GM12891 (cell line): ENCODE measurements at regions not wholly inside any gene's neighbourhood (a gene's known extent, or its start where the extent isn't known, plus 50 kb on each side); places are given as distances from the start of the nearest gene placed in this dataset.

ENCODE experiments used
- DNase-seq: peaks from one replicate; pipeline ENCODE4 v3.0.0; 2011; ENCODE audit warnings: low spot score; ENCODE audit not compliant: insufficient read length
- FAIRE-seq: peaks from 2 replicates; lab custom pipeline; 2011; peaks lifted over from hg19 to GRCh38; lab: Jason Lieb, UNC
- PAX5 ChIP-seq: IDR thresholded peaks from 2 replicates; pipeline ENCODE4 v1.6.1; 2011; ENCODE audit warnings: low read length, moderate library complexity, mild to moderate bottlenecking; ENCODE audit not compliant: insufficient read depth, severe bottlenecking
- POLR2A ChIP-seq: IDR thresholded peaks from 2 replicates; pipeline ENCODE4 v1.6.1; 2011; ENCODE audit warnings: low read depth, low read length, control low read depth
- POLR2AphosphoS5 ChIP-seq: IDR thresholded peaks from 2 replicates; pipeline ENCODE4 v1.6.1; 2011; ENCODE audit warnings: low read depth, low read length, control low read depth
- POU2F2 ChIP-seq: IDR thresholded peaks from 2 replicates; pipeline ENCODE4 v1.6.1; 2011; ENCODE audit warnings: low read depth, mild to moderate bottlenecking, control low read depth, low read length, moderate library complexity
- SPI1 ChIP-seq: IDR thresholded peaks from 2 replicates; pipeline ENCODE4 v1.6.1; 2011; ENCODE audit warnings: low read depth, low read length, control low read depth
- TAF1 ChIP-seq: IDR thresholded peaks from 2 replicates; pipeline ENCODE4 v1.6.1; 2011; ENCODE audit warnings: low read depth, low read length, control low read depth

- FAIRE-seq, result no peak
- no peak for DNase-seq
- TF ChIP-seq POLR2A (no peak), POLR2AphosphoS5 (no peak), TAF1 (no peak), SPI1 (no peak), POU2F2 (no peak), PAX5 (no peak)
Measured at GRCh38 chr1:59094001-59094400, 202.9 kb upstream of the FGGY start.

- no peak for FAIRE-seq
- no peak for DNase-seq
Measured at GRCh38 chr1:59096501-59096900, 200.4 kb upstream of the FGGY start.

GRCh38 chr1:59098655-59099054 is 198.2 kb upstream of the FGGY start:
- TF ChIP-seq POLR2A (no peak), PAX5 (no peak), POLR2AphosphoS5 (no peak), SPI1 (no peak), POU2F2 (no peak), TAF1 (no peak)
- no peak for FAIRE-seq
- DNase-seq, result no peak

More at GRCh38 chr1:59096501-59096900, 200.4 kb upstream of the FGGY start:
- no peak for TF ChIP-seq PAX5
- no peak for TF ChIP-seq SPI1
- no peak for TF ChIP-seq TAF1
- TF ChIP-seq POLR2A, result no peak
- TF ChIP-seq POU2F2, result no peak
- no peak for TF ChIP-seq POLR2AphosphoS5

GRCh38 chr1:59100708-59101374 is 196.1 kb upstream of the FGGY start:
- FAIRE-seq (no peak), DNase-seq (no peak)
- TF ChIP-seq POU2F2 (no peak), TAF1 (no peak), POLR2AphosphoS5 (no peak), POLR2A (no peak), SPI1 (no peak), PAX5 (no peak)

GRCh38 chr1:59101518-59101917 is 195.4 kb upstream of the FGGY start:
- peak; percentile 5 for FAIRE-seq

GRCh38 chr1:59103457-59103856 is 193.4 kb upstream of the FGGY start:
- TF ChIP-seq POU2F2, result no peak
- TF ChIP-seq PAX5, result no peak
- no peak for TF ChIP-seq TAF1
- TF ChIP-seq POLR2AphosphoS5, result no peak
- TF ChIP-seq POLR2A, result no peak
- no peak for TF ChIP-seq SPI1
- FAIRE-seq (no peak), DNase-seq (no peak)

More at GRCh38 chr1:59101518-59101917, 195.4 kb upstream of the FGGY start:
- TF ChIP-seq SPI1, result no peak
- no peak for TF ChIP-seq TAF1
- DNase-seq, result no peak

- FAIRE-seq (no peak), DNase-seq (no peak)
- no peak for TF ChIP-seq POU2F2
- no peak for TF ChIP-seq TAF1
- TF ChIP-seq POLR2AphosphoS5, result no peak
- TF ChIP-seq PAX5, result no peak
Measured at GRCh38 chr1:59104191-59104760, 192.6 kb upstream of the FGGY start.

- no peak for FAIRE-seq
- no peak for DNase-seq
- TF ChIP-seq POLR2AphosphoS5 (no peak), TAF1 (no peak), SPI1 (no peak), POU2F2 (no peak), POLR2A (no peak), PAX5 (no peak)
Measured at GRCh38 chr1:59105548-59106507, 191.1 kb upstream of the FGGY start.

GRCh38 chr1:59107516-59107915 is 189.4 kb upstream of the FGGY start:
- no peak for TF ChIP-seq PAX5
- TF ChIP-seq SPI1, result no peak
- TF ChIP-seq POU2F2, result no peak
- no peak for TF ChIP-seq TAF1
- no peak for TF ChIP-seq POLR2A
- no peak for TF ChIP-seq POLR2AphosphoS5
- DNase-seq (no peak), FAIRE-seq (no peak)

- no peak for TF ChIP-seq POU2F2
- TF ChIP-seq SPI1, result no peak
- no peak for TF ChIP-seq POLR2A
- TF ChIP-seq POLR2AphosphoS5, result no peak
- no peak for FAIRE-seq
- no peak for DNase-seq
Measured at GRCh38 chr1:59107916-59108315, 189.0 kb upstream of the FGGY start.
